ENCODE measurements at regions not wholly inside any gene's neighbourhood (a gene's known extent, or its start where the extent isn't known, plus 50 kb on each side); places are given as distances from the start of the nearest gene placed in this dataset.
A peak's percentile ranks its signal among the peaks of the same experiment; 100 is the strongest.
"Not testable (repeated sequence)": the region's sequence is repeated elsewhere in the genome, so short reads cannot be mapped to it uniquely, and the experiment has no call there.

GRCh38 chr6:28635547-28636158 is 110.0 kb downstream of the GPX5 start:
- no peak overlapping the region for H3K27ac ChIP-seq
- H3K36me3 ChIP-seq (replicated peaks in 1 of 2), result no peaks in the 10 kb centered on the region
- DNase-seq, result no peak
- no peaks in the 10 kb centered on the region for H3K4me1 ChIP-seq (replicated peaks in 1 of 2)
- intact Hi-C loops (cut with DNase I), result no loop called here
- TF ChIP-seq POLR2A (IDR thresholded peaks at IDR 0.05), result no peak
- TF ChIP-seq, protein P1, sequence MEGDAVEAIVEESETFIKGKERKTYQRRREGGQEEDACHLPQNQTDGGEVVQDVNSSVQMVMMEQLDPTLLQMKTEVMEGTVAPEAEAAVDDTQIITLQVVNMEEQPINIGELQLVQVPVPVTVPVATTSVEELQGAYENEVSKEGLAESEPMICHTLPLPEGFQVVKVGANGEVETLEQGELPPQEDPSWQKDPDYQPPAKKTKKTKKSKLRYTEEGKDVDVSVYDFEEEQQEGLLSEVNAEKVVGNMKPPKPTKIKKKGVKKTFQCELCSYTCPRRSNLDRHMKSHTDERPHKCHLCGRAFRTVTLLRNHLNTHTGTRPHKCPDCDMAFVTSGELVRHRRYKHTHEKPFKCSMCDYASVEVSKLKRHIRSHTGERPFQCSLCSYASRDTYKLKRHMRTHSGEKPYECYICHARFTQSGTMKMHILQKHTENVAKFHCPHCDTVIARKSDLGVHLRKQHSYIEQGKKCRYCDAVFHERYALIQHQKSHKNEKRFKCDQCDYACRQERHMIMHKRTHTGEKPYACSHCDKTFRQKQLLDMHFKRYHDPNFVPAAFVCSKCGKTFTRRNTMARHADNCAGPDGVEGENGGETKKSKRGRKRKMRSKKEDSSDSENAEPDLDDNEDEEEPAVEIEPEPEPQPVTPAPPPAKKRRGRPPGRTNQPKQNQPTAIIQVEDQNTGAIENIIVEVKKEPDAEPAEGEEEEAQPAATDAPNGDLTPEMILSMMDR (IDR thresholded peaks at IDR 0.05), result no peak
- no peaks in the 10 kb centered on the region for H3K9me3 ChIP-seq (replicated peaks in 1 of 3)
- 15 to 20% (median 18%) methylated on average over 20 of the region's 20 CpGs for WGBS, 4 donors
- H3K4me3 ChIP-seq, result no peak overlapping the region
- peaks cover 17% of the 10 kb centered on the region for H3K27me3 ChIP-seq

DNA sequence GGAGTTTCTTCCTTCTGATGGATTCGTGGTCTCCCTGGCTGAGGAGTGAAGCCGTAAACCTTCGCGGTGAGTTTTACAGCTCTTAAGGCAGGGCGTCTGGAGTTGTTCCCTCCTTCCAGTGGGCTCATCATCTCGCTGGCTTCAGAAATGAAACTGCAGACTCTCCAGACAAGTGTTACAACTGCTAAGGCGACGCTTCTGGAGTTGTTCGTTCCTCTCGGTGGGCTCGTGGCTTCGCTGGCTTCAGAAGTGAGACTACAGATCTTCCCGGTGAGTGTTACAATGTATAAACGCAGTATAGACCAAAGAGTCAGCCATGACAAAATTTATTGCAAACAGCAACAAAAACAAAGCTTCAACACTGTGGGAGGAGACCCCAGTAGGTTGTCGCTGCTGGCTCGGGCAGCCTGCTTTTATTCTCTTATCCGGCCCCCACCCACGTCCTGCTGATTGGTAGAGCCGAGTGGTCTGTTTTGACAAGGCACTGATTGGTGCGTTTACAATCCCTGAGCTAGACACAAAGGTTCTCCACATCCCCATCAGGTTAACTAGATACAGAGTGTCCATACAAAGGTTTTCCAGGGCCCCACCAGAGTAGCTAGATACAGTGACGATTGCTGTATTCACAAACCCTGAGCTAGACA is 113.2 kb downstream of the GPX5 start:
- TF ChIP-seq POLR2A (IDR thresholded peaks at IDR 0.05), result no peak
- TF ChIP-seq, protein P1 (IDR thresholded peaks at IDR 0.05), result no peak
- Histone ChIP-seq H3K4me3 (no peak overlapping the region), H3K9me3 (replicated peaks in 1 of 3) (no peaks in the 10 kb centered on the region), H3K36me3 (replicated peaks in 1 of 2) (no peaks in the 10 kb centered on the region), H3K27ac (no peak overlapping the region), H3K4me1 (replicated peaks in 1 of 2) (no peaks in the 10 kb centered on the region), H3K27me3 (peaks cover 14% of the 10 kb centered on the region)
- intact Hi-C loops (cut with DNase I), result no loop called here
- DNase-seq, result no peak
- WGBS, 4 donors, result 69 to 76% (median 74%) methylated on average over 21 of the region's 21 CpGs

DNA sequence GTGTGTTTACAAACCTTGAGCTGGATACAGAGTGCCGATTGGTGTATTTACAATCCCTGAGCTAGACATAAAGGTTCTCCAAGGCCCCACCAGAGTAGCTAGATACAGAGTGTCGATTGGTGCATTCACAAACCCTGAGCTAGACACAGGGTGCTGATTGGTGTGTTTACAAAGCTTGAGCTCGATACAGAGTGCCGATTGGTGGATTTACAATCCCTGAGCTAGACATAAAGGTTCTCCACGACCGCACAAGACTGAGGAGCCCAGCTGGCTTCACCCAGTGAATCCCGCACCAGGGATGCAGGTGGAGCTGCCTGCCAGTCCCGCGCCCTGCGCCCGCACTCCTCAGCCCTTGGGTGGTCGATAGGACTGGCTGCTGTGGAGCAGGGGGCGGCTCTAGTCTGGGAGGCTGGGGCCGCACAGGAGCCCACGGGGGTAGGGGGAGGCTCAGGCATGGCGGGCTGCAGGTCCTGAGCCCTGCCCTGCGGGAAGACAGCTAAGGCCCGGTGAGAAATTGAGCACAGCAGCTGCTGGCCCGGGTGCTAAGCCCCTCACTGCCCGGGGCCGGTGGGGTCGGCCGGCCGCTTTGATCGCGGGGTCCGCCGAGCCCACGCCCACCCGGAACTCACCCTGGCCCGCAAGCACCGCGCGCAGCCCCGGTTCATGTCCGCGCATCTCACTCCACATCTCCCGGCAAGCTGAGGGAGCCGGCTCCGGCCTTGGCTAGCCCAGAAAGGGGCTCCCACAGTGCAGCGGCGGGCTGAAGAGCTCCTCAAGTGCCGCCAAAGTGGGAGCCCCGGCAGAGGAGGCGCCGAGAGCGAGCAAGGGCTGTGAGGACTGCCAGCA is 114.0 kb downstream of the GPX5 start:
- peaks cover 11% of the 10 kb centered on the region for H3K27me3 ChIP-seq
- 94 to 96% (median 94%) methylated on average over 16 to 47 of the region's 47 CpGs for WGBS, 4 donors
- intact Hi-C loops (cut with DNase I); H3K27ac ChIP-seq; DNase-seq; H3K36me3 ChIP-seq (replicated peaks in 1 of 2); H3K4me3 ChIP-seq; H3K9me3 ChIP-seq (replicated peaks in 1 of 3); H3K4me1 ChIP-seq (replicated peaks in 1 of 2): not testable (repeated sequence)

GRCh38 chr6:28643017-28643740 is 117.5 kb downstream of the GPX5 start:
- Histone ChIP-seq H3K27ac (no peak overlapping the region), H3K4me3 (no peak overlapping the region), H3K9me3 (replicated peaks in 1 of 3) (no peaks in the 10 kb centered on the region), H3K4me1 (replicated peaks in 1 of 2) (no peaks in the 10 kb centered on the region), H3K36me3 (replicated peaks in 1 of 2) (no peaks in the 10 kb centered on the region), H3K27me3 (peaks cover 4% of the 10 kb centered on the region)
- TF ChIP-seq POLR2A (IDR thresholded peaks at IDR 0.05), result no peak
- TF ChIP-seq, protein P1 (IDR thresholded peaks at IDR 0.05), result no peak
- intact Hi-C loops (cut with DNase I), result no loop called here
- 11 to 14% (median 13%) methylated on average over 9 of the region's 9 CpGs for WGBS, 4 donors
- DNase-seq, result peak in 1 of 7 donors; percentile 34

Data from adrenal gland (tissue), 9 donors.